T-helper 1 cell (primary cell): ENCODE measurements at regions not wholly inside any gene's neighbourhood (a gene's known extent, or its start where the extent isn't known, plus 50 kb on each side); places are given as distances from the start of the nearest gene placed in this dataset.
"Not testable (repeated sequence)": the region's sequence is repeated elsewhere in the genome, so short reads cannot be mapped to it uniquely, and the experiment has no call there.

Source experiments
- DNase-seq, 5 donors: peaks; one replicate each; pipeline ENCODE4 v3.0.0-alpha.2; 2012 to 2020

GRCh38 chr12:111247083-111247783 is 121.7 kb downstream of the PHETA1 start:
- no peak for DNase-seq

- DNase-seq: no peak
Measured at GRCh38 chr12:111246477-111247011, 122.4 kb downstream of the PHETA1 start.

DNA sequence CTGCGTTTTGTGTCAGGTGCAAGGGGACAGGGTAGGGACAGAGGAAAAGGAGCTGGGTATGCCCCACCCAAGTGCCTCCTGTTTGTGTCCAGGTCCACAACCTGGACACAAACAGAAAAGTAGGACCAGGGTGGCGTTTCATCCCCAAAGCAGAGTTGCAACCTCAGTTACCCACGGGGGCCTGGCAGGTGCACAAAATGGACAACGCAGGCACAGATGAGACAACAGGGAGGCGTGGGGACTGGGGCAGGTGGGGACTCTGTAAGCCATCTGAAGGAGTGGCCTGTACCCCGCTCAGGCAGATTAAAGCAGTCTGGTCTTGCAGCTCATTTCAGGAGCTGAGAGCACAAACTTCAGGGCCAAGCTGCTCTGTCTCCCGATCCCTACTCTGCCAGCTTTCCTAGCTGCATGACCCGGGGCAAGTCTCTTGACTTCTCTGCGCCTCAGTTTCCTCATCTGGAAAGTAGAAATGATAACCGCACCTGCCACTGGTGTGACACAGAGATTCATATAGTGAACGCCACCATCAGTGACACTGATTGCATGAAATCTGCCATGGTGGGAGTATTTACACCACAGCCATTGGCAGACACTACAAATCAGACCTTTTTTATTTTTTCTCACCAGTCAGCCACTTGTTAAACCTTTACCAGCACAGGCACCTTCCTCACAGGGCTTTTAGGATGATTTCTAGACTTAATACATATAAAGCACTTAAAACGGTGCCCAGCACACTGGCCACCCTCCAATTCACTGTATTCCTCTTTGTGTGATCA is 123.0 kb downstream of the PHETA1 start:
- no peak for DNase-seq

DNA sequence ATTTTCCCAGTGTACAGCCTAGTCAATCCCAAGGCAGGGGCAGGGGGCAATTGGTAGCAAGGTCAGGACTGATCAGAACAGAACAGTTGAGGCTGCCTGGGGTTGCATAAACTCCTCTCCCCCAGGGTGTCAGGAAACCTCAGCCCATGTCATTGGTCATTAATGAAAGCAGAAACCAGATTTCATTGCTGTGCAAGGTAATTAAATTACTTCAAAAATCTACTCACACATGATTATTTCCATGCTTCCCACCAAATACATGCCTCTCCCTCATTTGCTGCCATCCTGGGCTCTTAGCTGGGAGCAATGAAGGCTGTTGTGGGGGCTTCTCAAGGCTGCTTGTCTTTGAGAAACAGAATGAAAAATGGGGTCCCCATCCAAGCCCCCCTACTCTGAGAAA is 124.2 kb downstream of the PHETA1 start:
- no peak for DNase-seq

DNA sequence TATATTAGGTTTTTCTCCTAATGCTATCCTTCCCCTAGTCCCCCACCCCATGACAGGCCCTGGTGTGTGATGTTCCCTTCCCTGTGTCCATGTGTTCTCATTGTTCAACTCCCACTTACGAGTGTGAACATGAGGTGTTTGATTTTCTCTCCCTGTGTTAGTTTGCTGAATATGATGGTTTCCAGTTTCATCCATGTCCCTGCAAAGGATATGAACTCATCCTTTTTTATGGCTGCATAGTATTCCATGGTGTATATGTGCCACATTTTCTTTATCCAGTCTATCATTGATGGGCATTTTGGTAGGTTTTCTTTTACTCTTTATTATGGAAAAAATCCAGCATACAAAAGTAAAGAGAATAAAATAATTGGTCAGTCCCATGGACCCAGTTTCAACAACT is 126.1 kb downstream of the PHETA1 start:
- not testable (repeated sequence) for DNase-seq

DNA sequence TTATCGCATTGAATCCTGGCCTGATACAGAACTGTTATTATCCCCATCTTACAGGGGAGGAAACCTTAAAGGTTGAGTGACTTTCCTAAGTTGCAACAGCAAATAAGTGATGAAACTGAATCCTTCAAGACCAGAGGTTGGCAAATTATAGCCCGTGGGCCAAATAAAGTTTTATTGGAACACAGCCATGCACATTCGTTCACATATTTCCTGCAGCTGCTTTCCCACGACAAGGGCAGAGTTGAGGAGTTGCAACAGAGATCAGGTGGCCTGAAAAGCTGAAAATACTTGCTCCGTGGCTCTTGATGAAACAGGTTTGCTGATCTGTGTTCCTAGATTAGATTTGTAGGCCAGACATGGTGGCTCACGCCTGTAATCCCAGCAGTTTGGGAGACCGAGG is 126.7 kb downstream of the PHETA1 start:
- no peak for DNase-seq

DNA sequence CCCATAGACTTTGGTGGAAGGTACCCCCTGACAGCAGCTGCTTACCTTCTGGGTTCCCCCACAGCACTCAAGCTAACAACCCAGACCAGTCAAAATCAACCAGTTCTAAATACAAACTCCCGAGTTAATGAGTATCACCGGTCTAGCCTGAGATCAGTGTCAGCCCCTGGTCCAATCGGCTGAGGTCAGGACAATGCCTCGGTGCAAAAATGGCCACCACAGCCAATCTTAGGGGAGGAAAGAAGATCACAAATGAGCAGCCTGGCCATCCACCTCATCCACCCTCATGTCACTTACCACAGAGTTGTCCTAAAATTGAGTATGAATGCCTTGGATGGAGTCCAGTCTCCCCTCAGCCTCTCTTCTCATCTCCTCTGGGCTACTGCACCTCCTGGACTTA is 128.5 kb downstream of the PHETA1 start:
- no peak for DNase-seq

- no peak for DNase-seq
Measured at GRCh38 chr12:111239235-111239634, 129.7 kb downstream of the PHETA1 start.

GRCh38 chr12:111238075-111238734 is 130.7 kb downstream of the PHETA1 start:
- no peak for DNase-seq

DNA sequence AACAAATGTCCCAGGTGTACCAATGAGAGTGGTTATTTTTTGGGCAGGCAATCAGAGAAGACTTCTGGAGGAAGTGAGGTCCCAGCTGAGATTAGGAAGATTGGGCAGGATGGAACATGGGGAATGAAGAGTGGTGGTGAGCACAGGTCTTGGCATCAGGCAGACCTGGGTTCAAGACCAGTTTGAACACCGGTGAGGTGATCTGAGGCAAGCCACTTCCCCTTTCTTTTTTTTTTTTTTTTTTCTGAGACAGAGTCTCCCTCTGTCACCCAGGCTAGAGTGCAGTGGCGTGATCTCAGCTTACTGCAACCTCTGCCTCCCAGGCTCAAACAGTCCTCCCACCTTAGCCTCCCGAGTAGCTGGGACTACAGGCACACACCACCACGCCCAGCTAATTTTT is 134.4 kb downstream of the PHETA1 start:
- not testable (repeated sequence) for DNase-seq

DNA sequence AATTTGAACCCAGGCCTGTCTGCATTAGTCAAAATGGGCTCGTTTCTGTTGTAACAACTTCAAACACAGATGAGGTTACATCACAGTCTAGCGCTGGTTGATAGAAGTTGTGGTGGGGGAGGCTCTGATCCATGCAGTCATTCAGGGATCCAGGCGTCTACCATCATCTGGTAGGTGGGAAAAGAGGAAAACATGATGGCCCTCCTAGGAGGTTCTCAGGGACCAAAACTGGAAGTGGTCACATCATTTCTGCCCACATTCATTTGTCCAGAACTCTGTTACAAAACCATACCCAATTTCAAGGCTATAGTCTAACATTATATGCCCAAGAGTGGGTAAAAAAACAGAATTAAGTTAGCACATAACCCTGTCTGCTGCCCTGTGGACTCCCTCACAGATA is 135.1 kb downstream of the PHETA1 start:
- no peak for DNase-seq

GRCh38 chr12:111230649-111231048 is 138.2 kb downstream of the PHETA1 start:
- no peak for DNase-seq

DNA sequence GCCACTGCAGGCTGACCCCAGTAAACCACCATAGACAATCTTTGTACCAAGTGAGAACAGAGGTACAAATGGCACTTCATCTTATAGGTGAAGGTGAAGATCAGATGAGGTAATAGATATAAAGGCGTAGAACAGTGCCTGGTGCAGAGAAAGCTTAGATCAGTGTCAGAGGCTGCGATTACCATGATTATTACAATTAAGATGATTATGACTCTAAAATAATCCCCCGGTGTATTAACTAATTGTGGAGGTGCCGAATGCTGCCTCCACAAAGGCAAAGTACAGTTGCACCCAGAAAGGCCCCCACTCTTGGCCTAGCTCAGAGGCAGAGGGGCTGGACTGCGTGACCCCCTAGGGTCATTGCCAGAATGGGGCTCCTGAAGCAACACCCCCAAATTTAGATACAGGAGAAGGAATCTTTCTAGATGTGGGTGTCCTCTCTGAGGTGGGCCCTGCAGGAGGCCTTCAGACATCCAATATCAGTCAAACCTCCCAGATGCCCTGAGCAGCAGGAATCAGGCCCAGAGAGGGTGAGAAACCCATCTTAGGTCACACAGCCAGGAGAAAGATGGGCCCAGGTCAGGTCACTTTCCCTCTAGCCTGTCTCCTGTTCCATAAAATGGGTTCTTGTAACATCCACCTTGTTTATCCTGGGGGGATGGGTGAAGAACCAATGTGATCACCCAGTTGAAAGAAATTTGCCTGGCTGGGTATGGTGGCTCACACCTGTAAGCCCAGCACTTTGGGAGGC is 139.8 kb downstream of the PHETA1 start:
- DNase-seq: no peak

DNA sequence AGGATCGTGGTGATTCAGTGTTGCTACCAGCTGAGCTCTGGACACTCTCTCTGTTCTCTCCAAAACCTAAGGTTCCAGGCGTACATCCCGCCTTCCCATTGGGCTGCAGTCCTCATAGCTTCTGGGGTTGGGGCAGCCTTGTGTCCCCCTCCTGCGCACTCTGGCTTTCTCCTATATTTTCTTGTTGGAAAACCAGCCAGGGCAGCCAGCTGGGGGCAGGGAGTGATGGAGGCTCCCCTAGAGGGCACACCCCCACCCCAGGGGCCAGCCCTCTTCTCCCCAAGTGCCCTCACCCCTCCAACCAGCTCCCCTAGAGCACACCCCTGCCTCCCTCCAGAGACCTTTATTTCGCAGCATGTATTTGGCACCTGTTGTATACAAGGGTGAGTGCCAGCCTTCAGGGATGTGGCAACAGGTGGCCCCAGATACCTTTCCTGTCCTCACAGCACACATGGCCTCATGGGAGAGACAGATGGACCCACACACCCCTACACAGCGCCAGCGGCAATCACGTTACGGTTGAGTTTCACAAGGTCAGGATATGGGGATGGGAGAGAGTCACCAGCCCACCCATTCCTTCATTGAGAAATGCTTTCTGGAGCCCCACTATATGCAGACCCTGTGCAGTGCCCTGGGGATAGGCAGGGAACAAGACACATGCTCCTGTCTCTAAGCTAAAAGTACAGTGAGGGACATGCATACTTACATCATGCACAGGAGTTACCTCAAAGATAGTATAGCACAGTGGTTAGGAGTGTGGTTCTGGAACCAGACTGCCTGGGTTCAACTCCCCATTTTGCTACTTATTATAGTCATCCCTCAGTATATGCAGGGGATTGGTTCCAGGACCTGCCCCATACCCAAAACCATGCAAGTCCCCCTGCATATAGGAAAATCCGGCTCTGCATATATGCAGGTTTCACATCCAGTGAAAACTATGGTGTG is 141.1 kb downstream of the PHETA1 start:
- DNase-seq: no peak

- no peak for DNase-seq
Measured at GRCh38 chr12:111226680-111227079, 142.2 kb downstream of the PHETA1 start.

DNA sequence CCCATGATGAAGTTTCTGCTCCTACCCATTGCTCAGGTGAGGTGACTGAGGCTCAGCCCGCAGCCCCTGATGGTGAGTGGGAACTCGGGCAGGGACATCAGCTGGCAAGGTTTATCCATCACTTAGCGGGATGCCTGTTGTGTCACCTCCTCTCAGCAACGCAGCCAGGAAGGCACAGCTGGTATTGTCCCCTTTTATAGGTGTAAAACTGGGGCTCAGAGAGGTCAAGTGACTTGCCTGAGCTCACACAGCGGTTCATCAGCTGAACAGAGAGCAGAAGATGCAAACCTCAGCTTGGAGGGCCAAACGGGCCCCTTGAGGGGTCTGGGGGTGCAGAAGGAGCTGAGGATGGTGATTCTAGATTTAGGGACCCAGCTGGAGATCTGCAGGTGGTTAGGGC is 143.6 kb downstream of the PHETA1 start:
- no peak for DNase-seq

GRCh38 chr12:111224186-111225066 is 144.5 kb downstream of the PHETA1 start:
- no peak for DNase-seq

GRCh38 chr12:111222523-111222922 is 146.4 kb downstream of the PHETA1 start:
- no peak for DNase-seq

DNA sequence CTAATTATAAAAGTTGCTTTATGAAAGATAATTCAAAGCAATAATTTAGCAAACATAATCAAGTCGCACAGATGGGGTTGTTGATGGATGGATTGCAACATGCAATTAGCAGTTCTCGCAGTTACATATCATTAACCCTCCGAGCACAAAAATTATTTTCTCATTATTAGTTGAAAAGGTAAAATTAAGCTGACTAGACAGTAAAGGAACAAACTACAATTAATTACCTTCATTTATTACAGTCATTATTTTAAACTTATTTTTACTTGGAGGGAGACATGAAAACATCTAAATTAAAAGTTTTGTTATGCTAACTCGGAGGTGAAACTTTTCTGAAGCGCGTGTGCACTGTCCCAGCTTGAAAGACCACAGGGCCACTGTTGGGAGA is 146.9 kb downstream of the PHETA1 start:
- DNase-seq: no peak
